Left lung (tissue), 4 donors: ENCODE measurements at regions not wholly inside any gene's neighbourhood (a gene's known extent, or its start where the extent isn't known, plus 50 kb on each side); places are given as distances from the start of the nearest gene placed in this dataset.

Experiments used
- ATAC-seq: fragments of 200-7000 bp; cut with Tn5 transposase; one replicate; pipeline ENCODE4 v1.9.1; 2020; ENCODE audit warnings: moderate library complexity
- DNase-seq, 4 donors: peaks; one replicate each; pipeline ENCODE4 v3.0.0-alpha.2; 2013 to 2020
- H3K27ac ChIP-seq, 2 donors: fragments of 200-600 bp; sonication (generic) in 1 of 2; one replicate each; pipeline versions ENCODE4 v1.5.0 to v1.8.0; 2020 to 2021
- H3K27me3 ChIP-seq, 2 donors: fragments of 200-600 bp; sonication (generic) in 1 of 2; one replicate each; pipeline versions ENCODE4 v1.5.0 to v1.8.0; 2020 to 2021
- H3K36me3 ChIP-seq, 2 donors: fragments of 200-600 bp; sonication (generic) in 1 of 2; one replicate each; pipeline versions ENCODE4 v1.5.0 to v1.8.0; 2020 to 2021
- H3K4me1 ChIP-seq, 2 donors: fragments of 200-600 bp; one replicate each; pipeline ENCODE4 v1.8.0; 2021
- H3K4me3 ChIP-seq, 2 donors: fragments of 200-600 bp; sonication (generic) in 1 of 2; one replicate each; pipeline versions ENCODE4 v1.5.0 to v1.8.0; 2020 to 2021; ENCODE audit warnings: mild to moderate bottlenecking in 1 of 2
- H3K9me3 ChIP-seq, 2 donors: fragments of 200-600 bp; sonication (generic) in 1 of 2; one replicate each; pipeline versions ENCODE4 v1.5.0 to v1.8.0; 2020 to 2021
- intact Hi-C, 2 donors: fragments of 100-400 bp; cut with DNase I; formaldehyde crosslinking; loops; one replicate each; pipeline versions ENCODE4 v1.11.2 to v1.14.2; 2022
- TF ChIP-seq, protein P1 (sequence below), 2 donors: fragments of 200-600 bp; sonication (generic) in 1 of 2; IDR thresholded peaks; one replicate each; pipeline versions ENCODE4 v1.5.0 to v1.8.0; 2021; ENCODE audit warnings: antibody characterized with exemption in 2 of 2
- donor health status: DM: no; HTN: yes; CAD: no.
- donor health status: DM: no; HTN: no; CAD: no.

DNA sequence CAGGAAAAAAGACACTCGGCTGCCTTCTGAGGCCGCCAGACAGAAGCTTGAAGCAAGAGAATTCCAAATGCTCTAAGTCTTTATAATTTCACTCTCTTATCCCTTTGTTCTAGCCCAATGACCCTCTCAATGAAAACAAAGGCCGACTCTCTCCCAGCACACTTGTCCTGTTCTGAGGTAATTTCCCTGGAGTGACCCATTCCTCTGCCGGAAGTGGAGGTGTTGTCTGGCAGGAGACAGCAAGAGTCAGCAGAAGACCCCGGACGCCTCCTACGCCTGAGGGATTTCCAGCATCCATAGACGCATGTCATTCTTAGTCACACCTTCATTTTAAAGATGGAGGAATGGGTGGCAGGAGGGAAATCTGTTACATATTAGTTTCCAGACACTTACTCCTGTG is 110.3 kb downstream of the SOD2 start:
- Histone ChIP-seq H3K4me1 (no peaks in the 10 kb centered on the region), H3K36me3 (no peaks in the 10 kb centered on the region), H3K4me3 (no peak overlapping the region), H3K27ac (no peak overlapping the region), H3K27me3 (no peaks in the 10 kb centered on the region), H3K9me3 (no peaks in the 10 kb centered on the region)
- DNase-seq (no peak), ATAC-seq (no peak)
- intact Hi-C loops, result no loop called here
- TF ChIP-seq, protein P1, sequence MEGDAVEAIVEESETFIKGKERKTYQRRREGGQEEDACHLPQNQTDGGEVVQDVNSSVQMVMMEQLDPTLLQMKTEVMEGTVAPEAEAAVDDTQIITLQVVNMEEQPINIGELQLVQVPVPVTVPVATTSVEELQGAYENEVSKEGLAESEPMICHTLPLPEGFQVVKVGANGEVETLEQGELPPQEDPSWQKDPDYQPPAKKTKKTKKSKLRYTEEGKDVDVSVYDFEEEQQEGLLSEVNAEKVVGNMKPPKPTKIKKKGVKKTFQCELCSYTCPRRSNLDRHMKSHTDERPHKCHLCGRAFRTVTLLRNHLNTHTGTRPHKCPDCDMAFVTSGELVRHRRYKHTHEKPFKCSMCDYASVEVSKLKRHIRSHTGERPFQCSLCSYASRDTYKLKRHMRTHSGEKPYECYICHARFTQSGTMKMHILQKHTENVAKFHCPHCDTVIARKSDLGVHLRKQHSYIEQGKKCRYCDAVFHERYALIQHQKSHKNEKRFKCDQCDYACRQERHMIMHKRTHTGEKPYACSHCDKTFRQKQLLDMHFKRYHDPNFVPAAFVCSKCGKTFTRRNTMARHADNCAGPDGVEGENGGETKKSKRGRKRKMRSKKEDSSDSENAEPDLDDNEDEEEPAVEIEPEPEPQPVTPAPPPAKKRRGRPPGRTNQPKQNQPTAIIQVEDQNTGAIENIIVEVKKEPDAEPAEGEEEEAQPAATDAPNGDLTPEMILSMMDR (IDR thresholded peaks at IDR 0.05), result no peak

DNA sequence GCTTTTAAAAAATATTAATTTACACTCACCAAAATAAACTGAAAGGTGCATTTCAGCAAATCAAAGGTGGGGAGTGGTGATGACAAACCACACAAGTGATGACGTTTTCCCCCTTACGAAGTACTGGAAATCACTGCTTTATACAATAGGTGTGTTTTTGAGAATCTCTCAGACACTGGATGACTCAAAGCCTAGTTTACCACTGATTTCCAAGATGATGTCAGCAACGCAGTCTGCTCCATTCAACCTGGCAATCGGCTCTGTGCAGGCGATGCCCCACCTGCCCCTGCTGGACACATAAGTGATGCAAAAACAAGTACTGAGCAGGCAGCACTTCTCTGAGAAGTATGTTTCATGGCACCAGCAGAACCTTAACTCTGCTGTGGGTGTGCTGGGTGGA is 114.4 kb downstream of the SOD2 start:
- no peak for ATAC-seq

DNA sequence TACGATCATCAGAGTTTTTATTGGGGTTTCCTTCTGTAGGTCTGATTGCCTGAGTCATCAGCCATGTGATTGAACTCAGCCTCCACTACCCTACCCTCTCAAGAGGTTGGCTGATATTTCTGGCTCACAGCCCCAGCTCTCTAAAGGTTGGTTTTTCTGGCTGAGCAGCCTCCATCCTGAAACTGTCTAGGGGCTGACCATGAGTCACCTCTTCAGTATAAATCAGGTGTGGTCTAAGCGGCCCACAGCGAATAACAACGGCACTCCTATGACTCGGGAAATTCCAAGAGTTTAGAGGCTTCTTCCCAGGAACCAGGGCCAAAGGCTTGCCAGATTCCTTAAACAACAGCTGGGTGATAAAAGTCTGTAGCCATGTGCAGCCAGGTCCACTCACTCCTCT is 115.5 kb downstream of the SOD2 start:
- H3K9me3 ChIP-seq, result no peaks in the 10 kb centered on the region
- H3K27ac ChIP-seq, result no peak overlapping the region
- intact Hi-C loops, result no loop called here
- DNase-seq (peak in 1 of 4 donors; percentile 36), ATAC-seq (peak; percentile 85)
- no peak overlapping the region for H3K4me3 ChIP-seq
- H3K36me3 ChIP-seq, result no peaks in the 10 kb centered on the region
- TF ChIP-seq, protein P1 (IDR thresholded peaks at IDR 0.05), result no peak
- H3K4me1 ChIP-seq, result no peaks in the 10 kb centered on the region
- H3K27me3 ChIP-seq, result no peaks in the 10 kb centered on the region

More for the DNA sequence above, 114.4 kb downstream of the SOD2 start:
- no peaks in the 10 kb centered on the region for H3K4me1 ChIP-seq
- no peak overlapping the region for H3K4me3 ChIP-seq
- TF ChIP-seq, protein P1 (IDR thresholded peaks at IDR 0.05), result no peak
- H3K27ac ChIP-seq, result no peak overlapping the region
- H3K9me3 ChIP-seq, result no peaks in the 10 kb centered on the region
- no peaks in the 10 kb centered on the region for H3K36me3 ChIP-seq
- intact Hi-C loops, result no loop called here
- DNase-seq, result no peak
- H3K27me3 ChIP-seq, result no peaks in the 10 kb centered on the region

DNA sequence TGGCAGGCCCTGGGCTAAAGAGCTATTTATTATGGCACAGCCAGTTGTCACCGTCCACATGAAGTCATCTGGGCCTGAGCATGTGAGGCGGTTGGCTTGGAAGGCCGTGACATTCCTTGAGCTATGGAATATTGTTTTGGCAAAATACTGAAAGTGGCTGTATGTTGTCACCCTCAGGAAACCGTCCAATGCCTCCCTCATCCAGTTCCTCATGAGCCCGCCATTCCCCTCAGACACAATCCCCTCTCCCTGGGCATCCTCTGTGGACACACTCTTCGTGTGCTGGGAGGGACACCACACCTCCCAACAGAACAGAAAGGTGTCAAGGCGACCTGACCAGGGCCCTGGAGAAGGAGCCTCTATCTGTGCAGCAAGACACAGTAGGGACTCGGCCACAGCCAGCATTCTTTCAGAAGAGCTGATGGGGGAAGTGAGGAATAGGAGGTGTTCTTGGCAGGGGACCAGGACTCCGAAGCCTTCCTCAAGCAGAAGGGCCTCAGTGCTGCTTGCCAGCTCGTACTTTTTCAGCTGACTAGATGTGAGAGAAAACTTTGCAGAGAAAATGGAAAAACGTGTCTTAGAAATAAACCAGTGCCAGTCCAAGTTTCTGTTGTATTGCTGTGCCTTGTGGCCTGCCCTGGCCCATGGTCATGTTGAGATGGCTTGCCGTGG is 120.5 kb downstream of the SOD2 start:
- H3K4me3 ChIP-seq, result no peak overlapping the region
- H3K27ac ChIP-seq, result no peak overlapping the region
- ATAC-seq, result no peak
- no peaks in the 10 kb centered on the region for H3K36me3 ChIP-seq
- DNase-seq, result no peak
- intact Hi-C loops, result no loop called here
- H3K4me1 ChIP-seq, result no peaks in the 10 kb centered on the region
- TF ChIP-seq, protein P1 (IDR thresholded peaks at IDR 0.05), result no peak
- H3K27me3 ChIP-seq, result no peaks in the 10 kb centered on the region
- H3K9me3 ChIP-seq, result peaks cover 0 to 22% of the 10 kb centered on the region in 2 donors

DNA sequence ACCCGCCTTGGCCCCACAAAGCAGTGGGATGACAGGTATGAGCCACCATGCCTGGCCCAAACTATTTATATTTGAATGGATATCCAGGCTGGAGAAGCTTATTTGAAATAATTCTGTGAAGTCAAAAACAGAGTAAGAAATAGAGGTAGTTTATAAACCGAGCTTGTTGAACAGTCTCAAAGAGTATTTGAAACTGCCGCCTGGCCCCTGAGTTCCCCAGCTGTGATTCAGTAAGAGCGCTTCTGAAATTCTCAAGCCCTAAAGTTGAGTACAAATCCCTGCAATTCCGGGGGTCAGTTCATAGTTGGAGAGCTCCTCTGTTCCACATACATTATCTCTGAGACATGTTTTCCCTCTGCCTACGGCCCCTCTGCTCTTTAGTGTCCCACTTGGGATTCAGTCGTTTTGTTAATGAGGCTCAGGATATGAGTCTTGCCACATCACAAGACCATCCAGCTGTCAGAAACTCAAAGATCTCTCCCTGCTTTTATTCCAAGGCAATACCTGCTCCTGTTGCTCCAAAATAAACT is 127.8 kb downstream of the SOD2 start:
- Histone ChIP-seq H3K9me3 (peaks cover 0 to 20% of the 10 kb centered on the region in 2 donors), H3K4me1 (no peaks in the 10 kb centered on the region), H3K4me3 (no peak overlapping the region), H3K36me3 (no peaks in the 10 kb centered on the region), H3K27me3 (no peaks in the 10 kb centered on the region), H3K27ac (no peak overlapping the region)
- ATAC-seq (no peak), DNase-seq (no peak)
- TF ChIP-seq, protein P1 (IDR thresholded peaks at IDR 0.05), result no peak
- intact Hi-C loops, result no loop called here
